PFSK-1 (cell line): ENCODE measurements at regions not wholly inside any gene's neighbourhood (a gene's known extent, or its start where the extent isn't known, plus 50 kb on each side); places are given as distances from the start of the nearest gene placed in this dataset.

ENCODE experiments used
- SIN3A ChIP-seq: IDR thresholded peaks from 2 replicates; pipeline ENCODE4 v1.6.1; 2012; ENCODE audit warnings: mild to moderate bottlenecking, low read length, moderate library complexity, borderline replicate concordance; ENCODE audit not compliant: insufficient read depth
- TF ChIP-seq, protein P1 (sequence below), 2 experiments: IDR thresholded peaks; 2 replicates each; pipeline versions ENCODE4 v1.6.1 to v1.8.0; 2011 to 2012; ENCODE audit warnings: low read depth in 2 of 2, low read length in 2 of 2, control low read depth in 1 of 2, inconsistent platforms in 1 of 2, mild to moderate bottlenecking in 1 of 2, moderate library complexity in 1 of 2; ENCODE audit not compliant: insufficient read depth in 1 of 2

DNA sequence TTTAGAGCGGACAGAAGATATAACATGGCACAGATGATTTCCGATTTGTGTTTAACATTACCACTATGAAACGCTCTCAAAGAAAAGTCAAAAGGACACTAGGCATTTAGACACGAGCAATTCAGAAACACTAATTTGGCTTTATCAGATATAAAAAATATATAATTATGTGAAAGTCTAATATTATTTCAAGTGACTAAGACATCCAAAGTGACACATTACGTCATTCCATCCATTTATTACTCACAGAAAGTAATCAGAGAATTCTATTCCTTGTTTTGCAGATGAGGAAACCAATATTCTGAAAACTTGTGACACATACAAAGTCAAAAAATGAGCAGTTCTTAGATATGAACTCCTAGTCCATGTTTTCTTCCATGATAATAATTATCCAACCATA lies 250.8 kb upstream of the USP15 start:
- TF ChIP-seq, protein P1, sequence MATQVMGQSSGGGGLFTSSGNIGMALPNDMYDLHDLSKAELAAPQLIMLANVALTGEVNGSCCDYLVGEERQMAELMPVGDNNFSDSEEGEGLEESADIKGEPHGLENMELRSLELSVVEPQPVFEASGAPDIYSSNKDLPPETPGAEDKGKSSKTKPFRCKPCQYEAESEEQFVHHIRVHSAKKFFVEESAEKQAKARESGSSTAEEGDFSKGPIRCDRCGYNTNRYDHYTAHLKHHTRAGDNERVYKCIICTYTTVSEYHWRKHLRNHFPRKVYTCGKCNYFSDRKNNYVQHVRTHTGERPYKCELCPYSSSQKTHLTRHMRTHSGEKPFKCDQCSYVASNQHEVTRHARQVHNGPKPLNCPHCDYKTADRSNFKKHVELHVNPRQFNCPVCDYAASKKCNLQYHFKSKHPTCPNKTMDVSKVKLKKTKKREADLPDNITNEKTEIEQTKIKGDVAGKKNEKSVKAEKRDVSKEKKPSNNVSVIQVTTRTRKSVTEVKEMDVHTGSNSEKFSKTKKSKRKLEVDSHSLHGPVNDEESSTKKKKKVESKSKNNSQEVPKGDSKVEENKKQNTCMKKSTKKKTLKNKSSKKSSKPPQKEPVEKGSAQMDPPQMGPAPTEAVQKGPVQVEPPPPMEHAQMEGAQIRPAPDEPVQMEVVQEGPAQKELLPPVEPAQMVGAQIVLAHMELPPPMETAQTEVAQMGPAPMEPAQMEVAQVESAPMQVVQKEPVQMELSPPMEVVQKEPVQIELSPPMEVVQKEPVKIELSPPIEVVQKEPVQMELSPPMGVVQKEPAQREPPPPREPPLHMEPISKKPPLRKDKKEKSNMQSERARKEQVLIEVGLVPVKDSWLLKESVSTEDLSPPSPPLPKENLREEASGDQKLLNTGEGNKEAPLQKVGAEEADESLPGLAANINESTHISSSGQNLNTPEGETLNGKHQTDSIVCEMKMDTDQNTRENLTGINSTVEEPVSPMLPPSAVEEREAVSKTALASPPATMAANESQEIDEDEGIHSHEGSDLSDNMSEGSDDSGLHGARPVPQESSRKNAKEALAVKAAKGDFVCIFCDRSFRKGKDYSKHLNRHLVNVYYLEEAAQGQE (IDR thresholded peaks at IDR 0.05; ENCODE audit: insufficient read depth in 1 of 2, low read depth in 2 of 2, low read length in 2 of 2): no peak
- TF ChIP-seq SIN3A: no peak
